ENCODE measurements at regions not wholly inside any gene's neighbourhood (a gene's known extent, or its start where the extent isn't known, plus 50 kb on each side); places are given as distances from the start of the nearest gene placed in this dataset.
"Not testable (repeated sequence)": the region's sequence is repeated elsewhere in the genome, so short reads cannot be mapped to it uniquely, and the experiment has no call there.

GRCh38 chr4:138487230-138487629, 245.1 kb upstream of the SLC7A11 start:
- DNase-seq, result no peak

GRCh38 chr4:138485498-138485897, 243.3 kb upstream of the SLC7A11 start:
- no peak for DNase-seq

- DNase-seq, result no peak
Observed at GRCh38 chr4:138475116-138475515, 233.0 kb upstream of the SLC7A11 start.

- DNase-seq, result no peak
Observed at GRCh38 chr4:138473339-138473738, 231.2 kb upstream of the SLC7A11 start.

GRCh38 chr4:138460477-138461414, 218.6 kb upstream of the SLC7A11 start:
- DNase-seq, result no peak

GRCh38 chr4:138458751-138459150, 216.6 kb upstream of the SLC7A11 start:
- DNase-seq, result no peak

- not testable (repeated sequence) for DNase-seq
Observed at GRCh38 chr4:138456349-138456748, 214.2 kb upstream of the SLC7A11 start.

- no peak for DNase-seq
Observed at GRCh38 chr4:138455097-138455496, 212.9 kb upstream of the SLC7A11 start.

- DNase-seq, result no peak
Observed at GRCh38 chr4:138452826-138453225, 210.7 kb upstream of the SLC7A11 start.

GRCh38 chr4:138451276-138451663, 209.1 kb upstream of the SLC7A11 start:
- DNase-seq, result no peak

- DNase-seq, result no peak
Observed at GRCh38 chr4:138450546-138451275, 208.6 kb upstream of the SLC7A11 start.

GRCh38 chr4:138449938-138450337, 207.8 kb upstream of the SLC7A11 start:
- no peak for DNase-seq

- no peak for DNase-seq
Observed at GRCh38 chr4:138448169-138448568, 206.0 kb upstream of the SLC7A11 start.

GRCh38 chr4:138446456-138446855, 204.3 kb upstream of the SLC7A11 start:
- DNase-seq, result no peak

- DNase-seq, result no peak
Observed at GRCh38 chr4:138445098-138445497, 202.9 kb upstream of the SLC7A11 start.

GRCh38 chr4:138444260-138444659, 202.1 kb upstream of the SLC7A11 start:
- no peak for DNase-seq

- no peak for DNase-seq
Observed at GRCh38 chr4:138439143-138439581, 197.0 kb upstream of the SLC7A11 start.

GRCh38 chr4:138438608-138439007, 196.5 kb upstream of the SLC7A11 start:
- DNase-seq, result no peak

GRCh38 chr4:138437263-138437851, 195.2 kb upstream of the SLC7A11 start:
- DNase-seq, result no peak

GRCh38 chr4:138435733-138436132, 193.6 kb upstream of the SLC7A11 start:
- not testable (repeated sequence) for DNase-seq

- DNase-seq, result not testable (repeated sequence)
Observed at GRCh38 chr4:138435046-138435445, 192.9 kb upstream of the SLC7A11 start.

- DNase-seq, result no peak
Observed at GRCh38 chr4:138428611-138429010, 186.5 kb upstream of the SLC7A11 start.

- no peak for DNase-seq
Observed at GRCh38 chr4:138426786-138427185, 184.6 kb upstream of the SLC7A11 start.

- no peak for DNase-seq
Observed at GRCh38 chr4:138420471-138420870, 178.3 kb upstream of the SLC7A11 start.

Measured in NCI-H1694 treated with DMSO at 0.1 percent for 48 hours (cell line).